H1 (cell line): ENCODE measurements at regions not wholly inside any gene's neighbourhood (a gene's known extent, or its start where the extent isn't known, plus 50 kb on each side); places are given as distances from the start of the nearest gene placed in this dataset.

Source experiments
- CTCF ChIA-PET: fragments of 300-600 bp; sonication (Branson Sonifier 250); formaldehyde crosslinking; loops from one replicate; lab custom pipeline; 2021; ENCODE audit not compliant: partially characterized antibody; lab: Charles Lee
- POLR2A ChIA-PET: fragments of 300-600 bp; sonication (Branson Sonifier 250); formaldehyde crosslinking; loops from one replicate; lab custom pipeline; 2021; ENCODE audit warnings: inconsistent platforms; ENCODE audit not compliant: partially characterized antibody; lab: Charles Lee
- DNase-seq, 2 experiments: peaks; one replicate each; pipeline versions ENCODE4 v3.0.0 to v3.0.0-alpha.2; 2010 to 2022; ENCODE audit warnings: low spot score in 2 of 2, low read depth in 1 of 2, mixed read lengths in 1 of 2
- FAIRE-seq: peaks from 2 replicates; lab custom pipeline; 2011; peaks lifted over from hg19 to GRCh38; lab: Jason Lieb, UNC
- H2AFZ ChIP-seq: 2 replicates; pipeline ENCODE4 v1.8.1; 2012; ENCODE audit warnings: low read length, inconsistent platforms
- H2AK5ac ChIP-seq: 2 replicates; pipeline ENCODE4 v1.6.1; 2013; ENCODE audit warnings: low read depth, low read length
- H2BK120ac ChIP-seq: replicated peaks from 2 replicates; pipeline ENCODE3; 2013; ENCODE audit warnings: low read depth, low read length, inconsistent platforms
- H2BK12ac ChIP-seq: 2 replicates; pipeline ENCODE4 v1.6.1; 2013; ENCODE audit warnings: low read depth, low read length
- H2BK15ac ChIP-seq: 2 replicates; pipeline ENCODE4 v1.6.1; 2013; ENCODE audit warnings: low read length
- H2BK20ac ChIP-seq: 2 replicates; pipeline ENCODE4 v1.6.1; 2013; ENCODE audit warnings: low read length
- H2BK5ac ChIP-seq: 2 replicates; pipeline ENCODE4 v1.6.1; 2013; ENCODE audit warnings: low read depth, low read length
- H3K14ac ChIP-seq: 2 replicates; pipeline ENCODE4 v1.6.1; 2013; ENCODE audit warnings: inconsistent platforms; ENCODE audit not compliant: insufficient read length
- H3K18ac ChIP-seq: 2 replicates; pipeline ENCODE4 v1.6.1; 2013; ENCODE audit warnings: low read length; ENCODE audit errors: extremely low read depth
- H3K23ac ChIP-seq: 2 replicates; pipeline ENCODE4 v1.6.1; 2013; ENCODE audit warnings: inconsistent platforms; ENCODE audit not compliant: insufficient read length
- H3K23me2 ChIP-seq: 2 replicates; pipeline ENCODE4 v1.6.1; 2013; ENCODE audit warnings: low read depth, low read length
- H3K27ac ChIP-seq: 2 replicates; pipeline ENCODE4 v1.6.1; 2011; ENCODE audit warnings: low read depth, low read length, inconsistent platforms
- H3K27me3 ChIP-seq, 4 experiments: replicated peaks in 1 of 4; 1 replicate in 1 of 4; 2 replicates in 3 of 4; pipeline versions ENCODE4 v1.6.1 to v1.8.1; 2011 to 2013; ENCODE audit warnings: low read length in 3 of 4, mild to moderate bottlenecking in 3 of 4, inconsistent platforms in 2 of 4, mixed read lengths in 2 of 4, moderate library complexity in 1 of 4; ENCODE audit not compliant: control insufficient read depth in 3 of 4, insufficient read depth in 3 of 4; ENCODE audit errors: extremely low read depth in 1 of 4
- H3K36me3 ChIP-seq, 4 experiments: 2 replicates each; pipeline versions ENCODE4 v1.6.1 to v1.8.1; 2011 to 2013; ENCODE audit warnings: mild to moderate bottlenecking in 4 of 4, low read length in 3 of 4, moderate library complexity in 2 of 4, control low read depth in 1 of 4, inconsistent platforms in 1 of 4; ENCODE audit not compliant: insufficient read depth in 4 of 4, control insufficient read depth in 2 of 4
- H3K4ac ChIP-seq: replicated peaks from 2 replicates; pipeline ENCODE3; 2013; ENCODE audit warnings: low read length, low read depth, mixed read lengths, inconsistent platforms; ENCODE audit not compliant: insufficient read length
- H3K4me1 ChIP-seq, 4 experiments: replicated peaks in 1 of 4; 1 replicate in 1 of 4; 2 replicates in 3 of 4; pipeline versions ENCODE4 v1.6.1 to v1.8.1; 2011 to 2013; ENCODE audit warnings: low read length in 3 of 4, inconsistent platforms in 2 of 4, mixed read lengths in 1 of 4; ENCODE audit not compliant: insufficient read depth in 4 of 4, control insufficient read depth in 3 of 4
- H3K4me2 ChIP-seq, 2 experiments: 2 replicates each; pipeline versions ENCODE4 v1.6.1 to v1.8.1; 2011 to 2013; ENCODE audit warnings: low read depth in 2 of 2, low read length in 2 of 2, control low read depth in 1 of 2, inconsistent platforms in 1 of 2, mild to moderate bottlenecking in 1 of 2; ENCODE audit not compliant: insufficient read depth in 1 of 2
- H3K4me3 ChIP-seq, 4 experiments: fragments of 200-600, 300-600 bp in 1 of 4; sonication (generic), shearing (Covaris generic), sonication (Bioruptor Twin) in 1 of 4; 2 replicates each; pipeline versions ENCODE4 v1.5.1 to v1.8.1; 2011 to 2016; ENCODE audit warnings: low read length in 4 of 4, low read depth in 3 of 4, control low read depth in 2 of 4, inconsistent platforms in 2 of 4, mild to moderate bottlenecking in 2 of 4, mixed read lengths in 1 of 4, moderate library complexity in 1 of 4; ENCODE audit not compliant: insufficient read depth in 2 of 4; ENCODE audit errors: extremely low read depth in 1 of 4
- H3K56ac ChIP-seq: replicated peaks from 2 replicates; pipeline ENCODE3; 2013; ENCODE audit warnings: low read depth, mild to moderate bottlenecking, mixed read lengths, low read length, inconsistent platforms; ENCODE audit not compliant: insufficient read length
- H3K79me1 ChIP-seq: 2 replicates; pipeline ENCODE4 v1.6.1; 2013; ENCODE audit warnings: low read depth, low read length, control low read depth
- H3K79me2 ChIP-seq, 2 experiments: 2 replicates each; pipeline versions ENCODE4 v1.6.1 to v1.8.1; 2012 to 2013; ENCODE audit warnings: low read length in 2 of 2, mild to moderate bottlenecking in 2 of 2, inconsistent platforms in 1 of 2; ENCODE audit not compliant: insufficient read depth in 2 of 2, control insufficient read depth in 1 of 2
- H3K9ac ChIP-seq, 4 experiments: replicated peaks in 1 of 4; 1 replicate in 1 of 4; 2 replicates in 3 of 4; pipeline versions ENCODE4 v1.6.1 to v1.8.1; 2011 to 2013; ENCODE audit warnings: low read depth in 3 of 4, low read length in 3 of 4, control low read depth in 2 of 4, mild to moderate bottlenecking in 2 of 4, moderate library complexity in 2 of 4, inconsistent platforms in 1 of 4; ENCODE audit errors: extremely low read depth in 1 of 4
- H3K9me3 ChIP-seq, 2 experiments: 2 replicates each; pipeline versions ENCODE4 v1.6.1 to v1.8.1; 2012 to 2013; ENCODE audit warnings: mild to moderate bottlenecking in 2 of 2, moderate library complexity in 2 of 2, control low read depth in 1 of 2, inconsistent platforms in 1 of 2, low read depth in 1 of 2, low read length in 1 of 2, mixed read lengths in 1 of 2; ENCODE audit not compliant: insufficient read depth in 2 of 2
- H4K20me1 ChIP-seq, 2 experiments: replicated peaks in 1 of 2; 2 replicates each; pipeline versions ENCODE3 to v1.8.1; 2011 to 2013; ENCODE audit warnings: inconsistent platforms in 2 of 2, low read length in 2 of 2, mild to moderate bottlenecking in 1 of 2; ENCODE audit not compliant: insufficient read depth in 2 of 2, control insufficient read depth in 1 of 2
- H4K5ac ChIP-seq: 2 replicates; pipeline ENCODE4 v1.6.1; 2013; ENCODE audit warnings: low read length, low read depth, mixed read lengths, inconsistent platforms; ENCODE audit not compliant: insufficient read length
- H4K8ac ChIP-seq: 2 replicates; pipeline ENCODE4 v1.8.0; 2013; ENCODE audit warnings: mild to moderate bottlenecking, moderate library complexity, low read length, inconsistent platforms; ENCODE audit not compliant: insufficient read depth; ENCODE audit errors: extremely low read depth
- H4K91ac ChIP-seq: replicated peaks from 2 replicates; pipeline ENCODE3; 2013; ENCODE audit warnings: low read length, mixed read lengths, inconsistent platforms; ENCODE audit not compliant: insufficient read length
- BRCA1 ChIP-seq: IDR thresholded peaks from 2 replicates; pipeline ENCODE4 v1.6.1; 2012; ENCODE audit warnings: low read depth, low read length, improper control_type of control experiment
- CEBPB ChIP-seq: IDR thresholded peaks from 2 replicates; pipeline ENCODE4 v1.6.1; 2012; ENCODE audit warnings: low read depth, low read length
- CHD2 ChIP-seq: IDR thresholded peaks from 2 replicates; pipeline ENCODE4 v1.6.1; 2012; ENCODE audit warnings: low read length, improper control_type of control experiment
- EP300 ChIP-seq, 2 experiments: IDR thresholded peaks; 1 replicate in 1 of 2; 2 replicates in 1 of 2; pipeline ENCODE4 v1.6.1; 2011 to 2012; ENCODE audit warnings: low read depth in 2 of 2, low read length in 2 of 2, mild to moderate bottlenecking in 2 of 2, borderline replicate concordance in 1 of 2, inconsistent platforms in 1 of 2, moderate library complexity in 1 of 2
- FOSL1 ChIP-seq: IDR thresholded peaks from 2 replicates; pipeline ENCODE4 v1.6.1; 2011; ENCODE audit warnings: mild to moderate bottlenecking, low read depth, low read length, moderate library complexity; ENCODE audit not compliant: insufficient read depth
- HDAC2 ChIP-seq, 2 experiments: fragments of 300-600 bp in 1 of 2; sonication (generic) in 1 of 2; IDR thresholded peaks; 2 replicates each; pipeline ENCODE4 v1.6.1; 2011 to 2012; ENCODE audit warnings: low read depth in 2 of 2, low read length in 2 of 2, mild to moderate bottlenecking in 2 of 2, moderate library complexity in 2 of 2, borderline replicate concordance in 1 of 2, inconsistent platforms in 1 of 2
- KDM4A ChIP-seq: IDR thresholded peaks from one replicate; pipeline ENCODE4 v1.7.1; 2012; ENCODE audit warnings: low read depth, mild to moderate bottlenecking, moderate library complexity, low read length, inconsistent platforms; ENCODE audit not compliant: severe bottlenecking
- NRF1 ChIP-seq: IDR thresholded peaks from 2 replicates; pipeline ENCODE4 v1.6.1; 2011; ENCODE audit warnings: mild to moderate bottlenecking, low read depth, low read length, improper control_type of control experiment
- POU5F1 ChIP-seq: IDR thresholded peaks from 2 replicates; pipeline ENCODE4 v1.6.1; 2011; ENCODE audit warnings: low read depth, mild to moderate bottlenecking, low read length, moderate library complexity
- RAD21 ChIP-seq, 2 experiments: IDR thresholded peaks in 1 of 2; conservative IDR thresholded peaks in 1 of 2; 2 replicates each; pipeline ENCODE4 v1.6.1; 2011; ENCODE audit warnings: low read depth in 2 of 2, low read length in 2 of 2, improper control_type of control experiment in 1 of 2, inconsistent platforms in 1 of 2, mild to moderate bottlenecking in 1 of 2, moderate library complexity in 1 of 2
- SAP30 ChIP-seq: fragments of 300-600 bp; sonication (generic); IDR thresholded peaks from 2 replicates; pipeline ENCODE4 v1.7.1; 2012; ENCODE audit warnings: low read length, moderate library complexity, mild to moderate bottlenecking, inconsistent platforms; ENCODE audit not compliant: insufficient read depth, insufficient replicate concordance
- TAF7 ChIP-seq: optimal IDR thresholded peaks from 2 replicates; pipeline ENCODE3; 2011; ENCODE audit warnings: low read depth, mild to moderate bottlenecking, inconsistent platforms, low read length, moderate library complexity, borderline replicate concordance
- YY1 ChIP-seq: IDR thresholded peaks from 2 replicates; pipeline ENCODE4 v1.6.1; 2011; ENCODE audit warnings: low read depth, mild to moderate bottlenecking, low read length
- WGBS, 2 experiments: shearing (Covaris generic) in 1 of 2; methylation state at CpG; one replicate each; pipeline versions ENCODE4 v1.1.6 to v1.1.7; 2013 to 2015; ENCODE audit warnings: low lambda C conversion rate in 2 of 2, mixed read lengths in 2 of 2, inconsistent platforms in 1 of 2, low coverage in 1 of 2, missing lambda C conversion rate in 1 of 2; ENCODE audit not compliant: insufficient replicate concordance in 2 of 2, insufficient coverage in 1 of 2, insufficient read length in 1 of 2; ENCODE audit errors: extremely low coverage in 1 of 2, missing lambda C conversion rate in 1 of 2; 5-methylcytosine and 5-hydroxymethylcytosine counted together

DNA sequence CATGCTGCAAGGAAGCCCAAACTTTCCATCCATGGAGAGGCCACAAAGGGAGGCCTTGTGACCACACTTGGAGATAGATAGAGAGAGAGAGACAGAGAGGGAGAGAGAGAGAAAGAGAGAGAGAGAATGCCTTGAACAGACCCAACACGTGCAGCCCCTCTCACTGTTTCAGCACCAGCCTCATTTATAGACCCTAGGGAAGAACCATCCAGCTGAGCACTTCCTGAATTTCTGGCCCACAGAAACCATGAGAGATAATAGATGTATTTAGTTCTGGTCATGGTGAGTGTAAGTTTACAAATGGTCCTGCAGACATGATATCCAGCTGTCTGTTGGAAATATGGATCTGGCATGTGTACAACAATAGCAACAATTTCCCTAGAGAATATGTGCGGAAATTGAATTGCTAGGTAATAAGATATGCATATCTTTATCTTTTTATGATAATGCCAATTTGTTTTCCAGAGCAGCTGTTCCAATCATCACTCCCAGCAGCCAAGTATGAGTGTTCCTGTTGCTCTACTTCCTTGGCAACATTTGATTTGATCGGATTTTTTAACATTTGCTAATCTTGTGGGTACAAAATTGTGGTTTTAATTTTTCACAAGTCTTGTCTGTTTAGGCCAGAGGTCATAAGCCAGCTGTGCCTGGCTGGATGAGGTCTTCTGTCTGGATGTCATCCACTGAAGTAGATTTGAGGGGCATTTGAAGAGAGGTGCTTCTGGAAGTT lies 217.3 kb upstream of the IL12B start:
- Histone ChIP-seq H3K79me2 (no peaks in the 10 kb centered on the region), H3K23ac (no peak overlapping the region), H3K36me3 (no peaks in the 10 kb centered on the region), H3K9me3 (peaks cover 2 to 4% of the 10 kb centered on the region in 2 experiments; a peak in 1 of 4 replicates), H3K4me1 (no peaks in the 10 kb centered on the region), H3K18ac (no peak overlapping the region), H2AK5ac (no peak overlapping the region), H3K27ac (no peak overlapping the region), H3K27me3 (no peaks in the 10 kb centered on the region), H3K56ac (no peak overlapping the region), H2BK20ac (no peak overlapping the region), H3K9ac (no peak overlapping the region), H3K4me2 (no peak overlapping the region), H3K79me1 (no peaks in the 10 kb centered on the region), H3K4ac (no peak overlapping the region), H2AFZ (no peak overlapping the region), H4K20me1 (no peaks in the 10 kb centered on the region), H2BK5ac (no peak overlapping the region), H3K14ac (no peak overlapping the region), H4K8ac (no peak overlapping the region), H4K5ac (no peak overlapping the region), H2BK120ac (no peak overlapping the region), H4K91ac (no peak overlapping the region), H2BK12ac (no peak overlapping the region), H3K23me2 (no peaks in the 10 kb centered on the region), H3K4me3 (no peak overlapping the region), H2BK15ac (no peak overlapping the region)
- CTCF ChIA-PET, result no interaction called here
- no peak for DNase-seq
- POLR2A ChIA-PET, result no interaction called here
- WGBS, 2 experiments, result 76% methylated on average over 3 of the region's 3 CpGs; no CpG with 5 or more reads in 1 of the 2 experiments
- no peak for FAIRE-seq
- TF ChIP-seq CHD2, result no peak
- no peak for TF ChIP-seq SAP30
- no peak for TF ChIP-seq BRCA1
- no peak for TF ChIP-seq EP300 (IDR thresholded peaks at IDR 0.05; ENCODE audit: borderline replicate concordance in 1 of 2, low read depth in 2 of 2, low read length in 2 of 2)
- TF ChIP-seq NRF1, result no peak
- no peak for TF ChIP-seq CEBPB
- no peak for TF ChIP-seq FOSL1
- TF ChIP-seq KDM4A, result no peak
- TF ChIP-seq RAD21 (IDR thresholded peaks at IDR 0.05 in 1 of 2, conservative IDR thresholded peaks at IDR 0.05 in 1 of 2; ENCODE audit: low read depth in 2 of 2, low read length in 2 of 2), result no peak
- no peak for TF ChIP-seq YY1
- TF ChIP-seq POU5F1, result no peak
- TF ChIP-seq HDAC2 (IDR thresholded peaks at IDR 0.05; ENCODE audit: borderline replicate concordance in 1 of 2, low read depth in 2 of 2, low read length in 2 of 2), result no peak
- TF ChIP-seq TAF7, result no peak
